Astrocyte (in vitro differentiated cells and primary cell): ENCODE measurements at regions not wholly inside any gene's neighbourhood (a gene's known extent, or its start where the extent isn't known, plus 50 kb on each side); places are given as distances from the start of the nearest gene placed in this dataset.

Source experiments
- DNase-seq: peaks from one replicate; pipeline ENCODE4 v3.0.0-alpha.2; 2010; ENCODE audit warnings: low read depth
- FAIRE-seq: peaks from 2 replicates; lab custom pipeline; 2011; peaks lifted over from hg19 to GRCh38; lab: Jason Lieb, UNC
- H2AFZ ChIP-seq: 2 replicates; pipeline ENCODE4 v1.6.0; 2012; ENCODE audit warnings: low read depth, low read length, inconsistent platforms
- H3K27ac ChIP-seq: 2 replicates; pipeline ENCODE4 v1.5.1; 2011; ENCODE audit warnings: low read depth, low read length, inconsistent platforms
- H3K27me3 ChIP-seq: 2 replicates; pipeline ENCODE4 v1.6.0; 2011; ENCODE audit warnings: low read length, inconsistent platforms; ENCODE audit not compliant: insufficient read depth
- H3K36me3 ChIP-seq: 2 replicates; pipeline ENCODE4 v1.5.1; 2011; ENCODE audit warnings: low read length, inconsistent platforms; ENCODE audit not compliant: insufficient read depth
- H3K4me1 ChIP-seq: 2 replicates; pipeline ENCODE4 v1.5.1; 2011; ENCODE audit warnings: low read length, inconsistent platforms; ENCODE audit not compliant: insufficient read depth
- H3K4me2 ChIP-seq: 2 replicates; pipeline ENCODE4 v1.6.0; 2012; ENCODE audit warnings: low read length, inconsistent platforms
- H3K4me3 ChIP-seq: 2 replicates; pipeline ENCODE4 v1.5.1; 2011; ENCODE audit warnings: low read depth, mild to moderate bottlenecking, low read length, inconsistent platforms; ENCODE audit not compliant: insufficient read depth
- H3K79me2 ChIP-seq: 2 replicates; pipeline ENCODE4 v1.6.0; 2012; ENCODE audit warnings: mild to moderate bottlenecking, low read length, inconsistent platforms; ENCODE audit not compliant: insufficient read depth
- H3K9ac ChIP-seq: 2 replicates; pipeline ENCODE4 v1.6.0; 2012; ENCODE audit warnings: mild to moderate bottlenecking, low read length, inconsistent platforms
- H3K9me3 ChIP-seq: 2 replicates; pipeline ENCODE4 v1.5.1; 2012; ENCODE audit warnings: low read depth, mild to moderate bottlenecking, low read length, inconsistent platforms; ENCODE audit not compliant: insufficient read depth
- H4K20me1 ChIP-seq: 2 replicates; pipeline ENCODE4 v1.6.0; 2012; ENCODE audit warnings: low read length, inconsistent platforms; ENCODE audit not compliant: insufficient read depth
- H3K27ac Mint-ChIP-seq: one replicate; pipeline ENCODE4 v1.8.0; 2021; ENCODE audit warnings: mild to moderate bottlenecking, mixed read lengths; ENCODE audit not compliant: unreplicated experiment
- H3K27me3 Mint-ChIP-seq: one replicate; pipeline ENCODE4 v1.8.0; 2021; ENCODE audit warnings: low read depth, mixed read lengths; ENCODE audit not compliant: unreplicated experiment
- H3K36me3 Mint-ChIP-seq: one replicate; pipeline ENCODE4 v1.8.0; 2021; ENCODE audit warnings: low read depth, mixed read lengths; ENCODE audit not compliant: unreplicated experiment
- H3K4me1 Mint-ChIP-seq: one replicate; pipeline ENCODE4 v1.8.0; 2021; ENCODE audit warnings: low read depth, mixed read lengths; ENCODE audit not compliant: unreplicated experiment
- H3K4me3 Mint-ChIP-seq: one replicate; pipeline ENCODE4 v1.8.0; 2021; ENCODE audit warnings: mild to moderate bottlenecking, moderate library complexity, mixed read lengths; ENCODE audit not compliant: unreplicated experiment
- H3K9me3 Mint-ChIP-seq: one replicate; pipeline ENCODE4 v1.8.0; 2021; ENCODE audit warnings: mild to moderate bottlenecking, mixed read lengths; ENCODE audit not compliant: unreplicated experiment
- EZH2 ChIP-seq: IDR thresholded peaks from 2 replicates; pipeline ENCODE4 v1.6.1; 2012; ENCODE audit warnings: mild to moderate bottlenecking, low read length, inconsistent platforms; ENCODE audit not compliant: insufficient read depth
- TF ChIP-seq, protein P1 (sequence below): IDR thresholded peaks from 2 replicates; pipeline ENCODE4 v1.5.1; 2011; ENCODE audit warnings: low read depth, mild to moderate bottlenecking, inconsistent platforms, low read length, moderate library complexity; ENCODE audit not compliant: insufficient read depth

DNA sequence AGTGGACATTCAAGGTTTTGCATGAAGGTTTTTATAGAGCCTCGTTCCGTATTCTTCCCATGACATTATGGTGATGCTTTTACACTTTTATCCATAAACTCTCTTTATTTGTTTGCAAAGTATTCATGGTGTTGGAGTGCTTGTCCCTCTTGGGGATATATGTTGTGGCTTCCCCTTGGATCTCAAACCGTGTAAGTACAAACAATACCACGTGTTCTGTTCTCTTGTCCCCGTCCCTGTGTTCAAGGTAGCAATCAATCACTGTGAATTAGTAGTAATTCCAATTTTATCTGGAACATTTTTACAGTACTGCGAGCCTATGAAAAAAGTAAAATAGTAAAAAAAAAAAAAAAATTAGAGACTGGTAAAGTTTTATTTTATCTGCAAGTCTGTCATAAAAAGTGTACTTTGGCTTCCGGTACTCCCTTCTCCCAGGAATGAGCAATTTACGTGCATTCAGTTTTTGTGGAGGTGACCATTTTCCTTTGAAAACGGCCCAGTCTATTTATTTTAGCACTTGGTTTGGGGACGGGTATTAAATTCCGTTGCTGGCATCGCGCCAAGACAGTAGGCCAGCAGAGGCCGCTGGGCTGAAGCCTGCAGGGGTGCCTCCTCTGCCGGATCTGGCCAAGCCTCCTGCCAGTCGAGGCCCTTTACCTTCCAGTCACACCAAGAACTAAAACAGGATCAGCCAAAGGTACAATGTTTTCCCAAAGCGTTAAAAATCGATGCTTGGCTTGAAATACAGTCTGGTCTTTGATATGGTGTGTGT lies 175.7 kb downstream of the SOCS6 start:
- DNase-seq = peak; percentile 59

DNA sequence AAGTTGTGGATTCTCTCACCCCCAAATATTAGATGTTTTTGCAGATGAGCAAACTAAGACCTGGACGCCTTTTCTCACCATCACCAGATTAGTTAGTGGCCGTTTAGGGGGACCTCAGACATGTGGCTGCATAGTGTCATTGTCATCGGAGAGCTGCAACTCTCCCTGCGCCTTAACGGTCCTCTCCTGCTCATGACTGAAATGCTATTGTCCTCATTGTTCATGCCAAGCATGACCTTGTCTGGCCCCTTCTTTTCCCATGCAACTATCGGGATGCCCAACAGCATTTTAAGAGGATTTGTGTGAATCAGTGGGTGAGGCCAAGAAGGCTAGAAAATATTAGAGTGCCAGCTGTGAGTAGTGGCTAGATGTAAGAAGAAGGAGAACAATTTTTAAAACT lies 174.2 kb downstream of the SOCS6 start:
- no peak for FAIRE-seq
- Histone ChIP-seq H3K4me1 (no peaks in the 10 kb centered on the region), H2AFZ (no peak overlapping the region)

More for the DNA sequence above, 175.7 kb downstream of the SOCS6 start:
- TF ChIP-seq EZH2 = no peak
- TF ChIP-seq, protein P1, sequence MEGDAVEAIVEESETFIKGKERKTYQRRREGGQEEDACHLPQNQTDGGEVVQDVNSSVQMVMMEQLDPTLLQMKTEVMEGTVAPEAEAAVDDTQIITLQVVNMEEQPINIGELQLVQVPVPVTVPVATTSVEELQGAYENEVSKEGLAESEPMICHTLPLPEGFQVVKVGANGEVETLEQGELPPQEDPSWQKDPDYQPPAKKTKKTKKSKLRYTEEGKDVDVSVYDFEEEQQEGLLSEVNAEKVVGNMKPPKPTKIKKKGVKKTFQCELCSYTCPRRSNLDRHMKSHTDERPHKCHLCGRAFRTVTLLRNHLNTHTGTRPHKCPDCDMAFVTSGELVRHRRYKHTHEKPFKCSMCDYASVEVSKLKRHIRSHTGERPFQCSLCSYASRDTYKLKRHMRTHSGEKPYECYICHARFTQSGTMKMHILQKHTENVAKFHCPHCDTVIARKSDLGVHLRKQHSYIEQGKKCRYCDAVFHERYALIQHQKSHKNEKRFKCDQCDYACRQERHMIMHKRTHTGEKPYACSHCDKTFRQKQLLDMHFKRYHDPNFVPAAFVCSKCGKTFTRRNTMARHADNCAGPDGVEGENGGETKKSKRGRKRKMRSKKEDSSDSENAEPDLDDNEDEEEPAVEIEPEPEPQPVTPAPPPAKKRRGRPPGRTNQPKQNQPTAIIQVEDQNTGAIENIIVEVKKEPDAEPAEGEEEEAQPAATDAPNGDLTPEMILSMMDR = peak; percentile 15
- Histone ChIP-seq H3K27ac (no peak overlapping the region), H2AFZ (peak overlapping the region; percentile 90), H3K27me3 (no peaks in the 10 kb centered on the region), H3K79me2 (no peaks in the 10 kb centered on the region), H3K36me3 (no peaks in the 10 kb centered on the region), H3K9me3 (no peaks in the 10 kb centered on the region), H3K4me2 (peak overlapping the region; percentile 86), H3K9ac (peak overlapping the region; percentile 47), H4K20me1 (no peaks in the 10 kb centered on the region), H3K4me1 (no peaks in the 10 kb centered on the region), H3K4me3 (peak overlapping the region; percentile 48)
- FAIRE-seq = no peak
- Mint-ChIP-seq H3K4me1 (peaks cover 2% of the 10 kb centered on the region), H3K36me3 (no peaks in the 10 kb centered on the region), H3K9me3 (no peaks in the 10 kb centered on the region), H3K4me3 (peak overlapping the region; percentile 78), H3K27me3 (peaks cover 5% of the 10 kb centered on the region), H3K27ac (no peak overlapping the region)

More for the DNA sequence above, 174.2 kb downstream of the SOCS6 start:
- Mint-ChIP-seq H3K36me3 (no peaks in the 10 kb centered on the region), H3K9me3 (no peaks in the 10 kb centered on the region), H3K27me3 (peaks cover 1% of the 10 kb centered on the region), H3K27ac (no peak overlapping the region), H3K4me1 (no peaks in the 10 kb centered on the region), H3K4me3 (no peak overlapping the region)
- H3K27me3 ChIP-seq = no peaks in the 10 kb centered on the region
- H3K9ac ChIP-seq = no peak overlapping the region
- H3K4me3 ChIP-seq = no peak overlapping the region
- no peaks in the 10 kb centered on the region for H3K79me2 ChIP-seq
- H3K36me3 ChIP-seq = no peaks in the 10 kb centered on the region
- no peaks in the 10 kb centered on the region for H3K9me3 ChIP-seq
- H3K27ac ChIP-seq = no peak overlapping the region
- DNase-seq = no peak
- no peak overlapping the region for H3K4me2 ChIP-seq
- H4K20me1 ChIP-seq = no peaks in the 10 kb centered on the region
- TF ChIP-seq, protein P1 = no peak
- no peak for TF ChIP-seq EZH2
